HG03342 (cell line): ENCODE measurements at regions not wholly inside any gene's neighbourhood (a gene's known extent, or its start where the extent isn't known, plus 50 kb on each side); places are given as distances from the start of the nearest gene placed in this dataset.

Experiments
- ATAC-seq: cut with Tn5 transposase; IDR thresholded peaks from one replicate; pipeline ENCODE4 v1.9.1; 2021; ENCODE audit warnings: mild to moderate bottlenecking, moderate library complexity; ENCODE audit not compliant: unreplicated experiment

DNA sequence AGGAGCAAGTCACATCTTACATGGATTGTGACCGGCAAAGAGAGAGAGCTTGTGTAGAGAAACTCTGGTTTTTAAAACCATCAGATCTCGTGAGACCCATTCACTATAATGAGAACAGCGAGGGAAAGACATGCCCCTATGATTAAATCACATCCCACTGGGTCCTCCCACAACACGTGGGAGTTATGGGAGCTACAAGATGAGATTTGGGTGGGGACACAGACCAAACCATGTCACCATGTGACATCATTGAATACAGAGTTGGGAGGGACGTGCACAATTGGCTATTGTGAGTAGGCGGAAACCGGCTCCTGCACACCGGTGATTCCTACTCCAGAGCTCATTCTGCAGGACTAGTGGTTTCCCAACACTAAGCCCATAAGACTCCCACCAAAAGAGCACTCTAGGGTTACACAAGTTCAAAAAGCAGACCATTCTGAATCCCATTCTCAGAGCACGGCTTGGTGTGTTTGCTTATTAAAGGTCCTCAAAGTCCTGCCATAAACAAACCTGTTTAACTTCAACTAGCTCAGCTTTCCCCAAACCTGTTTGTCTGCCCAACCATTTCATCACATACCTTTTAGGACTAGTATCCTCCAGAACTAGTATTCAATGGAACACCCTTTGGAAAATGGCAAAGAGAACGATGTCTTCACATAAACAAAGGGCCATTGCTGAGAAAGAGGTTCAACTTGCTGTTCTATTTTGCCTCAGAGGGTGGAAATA lies 167.6 kb downstream of the TLE3 start:
- ATAC-seq = no peak

DNA sequence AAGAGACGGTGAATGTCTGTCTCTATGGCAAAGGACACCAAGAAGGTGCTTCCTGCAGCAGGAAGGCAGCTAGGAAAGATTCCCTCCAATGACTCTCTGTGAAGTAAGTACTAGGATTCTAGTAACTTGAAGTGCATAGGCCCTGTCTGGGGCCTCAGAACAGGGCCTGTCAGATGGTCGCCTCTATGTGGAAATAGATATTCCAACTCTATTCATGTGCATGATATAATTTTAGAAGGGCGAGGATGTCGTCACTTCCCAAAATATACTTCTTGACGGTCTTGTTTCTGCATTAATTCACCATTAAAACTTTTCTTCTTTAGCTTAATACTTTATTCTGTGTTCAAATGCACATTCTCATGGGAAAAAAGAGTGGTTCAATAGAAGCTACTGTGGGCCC lies 167.0 kb downstream of the TLE3 start:
- ATAC-seq = no peak

DNA sequence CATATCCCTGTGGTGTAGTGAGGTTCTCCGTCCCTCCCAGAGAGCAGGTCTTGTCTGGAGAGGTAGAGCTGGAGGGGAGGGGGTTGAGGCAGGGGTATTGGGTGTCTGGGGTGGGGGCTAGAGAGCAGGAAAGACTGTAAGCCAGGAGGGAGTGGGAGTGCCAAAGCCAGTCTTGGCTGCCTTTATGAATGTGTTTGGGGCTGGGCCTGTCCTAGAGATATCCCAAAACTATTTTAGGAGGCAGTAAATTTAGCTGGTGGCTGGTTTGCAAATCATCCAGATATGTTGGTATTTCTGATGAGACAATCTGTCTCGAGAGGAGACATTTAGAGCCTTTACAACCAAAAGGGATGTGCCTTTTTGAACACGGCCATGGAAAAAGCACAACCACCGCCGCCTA lies 166.6 kb downstream of the TLE3 start:
- no peak for ATAC-seq

DNA sequence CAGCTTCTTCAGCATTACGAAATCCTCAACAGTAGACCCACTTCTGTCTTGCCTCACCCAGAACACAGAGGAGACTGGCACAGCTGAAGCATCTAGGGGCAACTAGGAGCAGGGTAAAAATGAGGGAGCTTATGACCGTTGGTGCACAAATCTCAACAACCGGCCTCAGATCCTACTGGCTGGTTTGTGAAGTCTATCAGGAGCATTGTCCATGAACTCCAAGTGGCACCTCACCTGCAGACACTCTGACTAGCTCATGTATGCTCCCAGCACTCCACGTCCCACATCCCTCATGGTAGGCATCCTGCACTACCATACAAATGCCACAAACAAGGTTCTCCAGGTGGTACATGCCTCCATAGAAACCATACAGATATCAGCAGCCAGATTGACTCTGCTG lies 163.1 kb downstream of the TLE3 start:
- ATAC-seq = no peak

DNA sequence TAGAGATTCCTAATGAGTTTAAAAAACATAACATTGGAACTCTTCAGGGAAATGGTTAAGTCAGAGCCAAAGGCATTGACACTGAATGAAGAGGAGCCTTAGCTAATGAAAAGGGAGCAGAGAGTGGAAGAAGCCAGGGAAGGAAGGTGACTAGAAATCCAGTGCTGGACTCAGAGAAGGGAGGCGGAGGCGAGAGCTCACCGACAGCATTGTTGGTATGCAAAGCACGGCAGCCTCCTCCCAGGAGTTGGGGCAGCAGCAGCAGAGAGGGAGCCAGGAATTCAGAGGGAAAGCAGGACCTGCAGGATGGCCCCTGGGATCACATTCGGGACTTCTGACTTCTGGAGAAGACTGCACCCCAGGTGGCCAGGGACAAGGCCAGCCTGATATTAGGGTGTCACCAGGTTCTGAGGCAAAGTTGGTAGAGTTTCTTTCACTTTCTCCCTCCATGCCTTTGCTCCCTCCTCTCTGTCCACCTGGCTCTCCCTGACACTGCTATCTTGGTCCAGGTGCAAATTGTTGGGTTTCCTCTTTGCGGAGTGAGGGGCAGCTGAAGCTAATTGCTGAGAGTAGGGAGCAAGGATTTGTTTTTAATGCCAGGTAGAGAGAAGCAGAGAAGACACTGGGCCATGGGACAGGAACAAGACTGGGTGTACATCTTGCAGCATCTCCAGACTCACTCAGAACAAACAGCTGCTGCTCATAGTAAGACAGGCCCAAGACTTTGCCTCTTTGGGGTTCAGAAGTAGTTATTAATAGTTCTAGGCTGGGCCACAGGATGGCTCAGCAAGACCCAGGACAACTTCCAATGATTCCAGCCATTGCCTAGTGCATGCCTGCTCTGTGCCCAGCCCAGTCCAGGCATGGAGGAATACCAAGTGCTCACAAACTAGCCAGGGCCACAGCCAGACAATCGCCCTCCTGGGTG lies 157.9 kb downstream of the TLE3 start:
- ATAC-seq = no peak

DNA sequence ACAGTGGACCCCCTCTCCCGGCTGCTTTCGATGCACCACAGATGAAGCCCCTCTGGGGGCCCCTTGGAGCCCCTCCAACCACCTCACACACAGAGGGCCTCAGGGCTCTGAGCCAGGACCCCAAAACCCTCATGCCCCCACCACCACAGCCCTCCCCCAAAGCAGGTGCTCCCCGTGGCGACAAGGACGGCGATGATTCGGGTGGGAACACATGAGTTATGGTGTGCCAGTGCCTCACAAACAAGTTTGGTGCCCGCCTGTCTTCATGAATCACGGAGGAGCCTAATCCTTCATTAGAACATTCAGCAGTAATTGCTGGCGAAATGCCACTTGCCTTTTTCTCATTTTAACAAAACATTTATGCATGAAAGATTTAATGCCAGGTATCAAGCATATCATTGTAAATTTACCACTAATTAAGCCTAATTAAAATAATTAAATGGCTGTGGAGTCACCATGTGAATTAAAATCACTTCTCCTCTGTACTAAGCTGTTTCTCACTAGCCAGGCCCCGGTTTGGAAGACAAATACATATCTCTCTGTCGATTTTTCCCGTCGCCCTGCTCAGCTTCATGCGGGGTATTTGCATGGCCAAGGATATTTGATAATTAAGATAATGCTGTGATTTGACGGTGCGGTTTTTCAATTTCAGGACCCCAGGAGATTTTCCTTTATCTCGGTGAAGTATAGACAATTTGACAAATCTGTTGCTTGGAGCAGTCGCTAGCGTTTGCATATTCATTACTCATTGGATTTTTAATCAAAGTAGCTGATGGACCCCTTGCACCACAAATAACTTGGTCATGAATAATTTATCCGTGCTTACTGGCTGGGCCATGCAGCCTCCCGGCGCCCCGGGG lies 157.0 kb downstream of the TLE3 start:
- ATAC-seq = no peak

DNA sequence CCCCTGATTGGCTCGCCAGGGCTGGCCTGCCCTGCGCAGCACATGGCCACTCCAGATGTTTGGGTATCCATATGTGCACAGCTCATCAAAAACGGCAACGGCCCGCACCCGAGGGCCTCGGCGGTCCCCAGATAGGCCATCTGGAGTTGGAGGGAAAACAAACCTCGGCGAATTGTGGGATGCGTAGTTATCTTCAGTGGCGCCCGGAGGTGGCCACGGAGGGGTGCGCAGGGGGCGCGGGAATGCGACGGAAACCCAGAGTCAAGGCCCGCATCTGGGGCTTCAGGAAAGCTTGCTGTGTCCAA lies 156.5 kb downstream of the TLE3 start:
- no peak for ATAC-seq

DNA sequence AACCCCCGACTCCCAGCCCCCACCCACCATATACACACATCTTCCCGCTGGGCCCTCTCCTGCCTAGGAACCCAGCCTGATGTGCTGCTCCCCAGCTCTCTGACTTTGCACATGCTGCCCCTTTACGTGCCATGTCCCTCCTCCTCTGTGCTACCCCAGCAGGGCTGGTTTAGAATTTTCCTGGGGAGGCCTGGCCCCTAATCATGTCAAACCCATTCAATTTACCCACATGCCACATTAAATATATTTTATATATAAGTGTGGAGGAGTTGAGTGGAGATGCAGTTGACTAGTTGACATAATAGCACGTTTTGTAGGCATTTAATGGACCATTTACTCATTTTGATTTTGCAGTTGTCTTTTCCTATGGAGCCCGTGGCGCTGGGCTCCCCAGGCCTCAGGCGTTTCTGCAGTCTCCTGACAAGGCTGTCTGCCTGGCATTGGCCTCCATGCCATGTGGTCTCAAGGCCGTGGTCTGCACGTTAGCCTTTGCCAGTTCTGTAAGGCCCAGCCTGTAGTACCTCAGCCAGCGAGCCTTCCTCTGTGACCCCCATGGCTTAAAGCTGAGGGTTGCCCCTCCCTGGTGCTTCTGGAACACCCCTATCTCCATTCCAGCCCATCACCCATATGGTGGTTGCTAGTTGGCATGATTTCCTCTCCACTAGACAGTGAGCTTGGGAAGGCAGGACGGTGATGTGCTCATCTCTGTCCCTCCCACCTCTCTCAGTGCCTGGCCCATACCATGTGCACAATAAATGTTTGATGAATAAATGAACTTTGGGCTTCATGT lies 155.8 kb downstream of the TLE3 start:
- no peak for ATAC-seq

DNA sequence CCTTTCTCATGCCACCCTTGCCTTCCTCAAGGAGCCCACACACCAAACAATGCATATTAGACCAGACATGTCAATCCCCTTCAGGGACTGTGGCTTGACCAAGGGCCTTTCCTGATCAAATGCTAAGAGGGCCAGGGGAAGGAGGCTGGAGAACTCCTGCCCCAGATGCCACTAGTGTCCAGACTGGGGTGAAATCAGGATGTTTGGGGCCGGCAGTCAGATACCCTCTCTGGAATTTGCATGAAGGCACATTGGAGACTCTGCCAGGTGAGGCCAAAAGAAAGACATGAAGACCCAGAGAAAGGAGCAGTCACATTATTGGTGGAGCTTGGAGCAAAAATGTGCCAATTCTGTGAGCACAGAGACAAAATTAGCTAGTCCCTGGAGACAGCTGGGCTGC lies 154.1 kb downstream of the TLE3 start:
- no peak for ATAC-seq

DNA sequence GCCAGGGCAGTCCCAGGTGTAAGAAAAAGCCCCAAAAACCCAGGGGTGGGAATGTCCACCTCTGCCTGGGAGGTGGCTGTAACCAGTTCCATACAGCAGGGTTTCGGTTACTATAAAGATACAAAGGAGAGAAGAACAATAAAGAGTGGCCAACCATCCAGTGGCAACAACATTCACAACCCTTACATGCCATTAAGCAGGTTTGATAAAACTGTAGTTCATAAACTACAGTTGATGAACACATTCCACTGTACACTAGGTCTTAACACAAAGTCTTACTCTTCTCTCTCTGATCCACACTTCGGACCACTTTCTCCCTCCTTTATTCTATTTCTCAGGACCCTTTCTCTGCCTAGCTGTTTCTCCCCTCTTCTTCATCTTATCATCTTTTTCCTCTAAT lies 152.0 kb downstream of the TLE3 start:
- ATAC-seq = no peak

DNA sequence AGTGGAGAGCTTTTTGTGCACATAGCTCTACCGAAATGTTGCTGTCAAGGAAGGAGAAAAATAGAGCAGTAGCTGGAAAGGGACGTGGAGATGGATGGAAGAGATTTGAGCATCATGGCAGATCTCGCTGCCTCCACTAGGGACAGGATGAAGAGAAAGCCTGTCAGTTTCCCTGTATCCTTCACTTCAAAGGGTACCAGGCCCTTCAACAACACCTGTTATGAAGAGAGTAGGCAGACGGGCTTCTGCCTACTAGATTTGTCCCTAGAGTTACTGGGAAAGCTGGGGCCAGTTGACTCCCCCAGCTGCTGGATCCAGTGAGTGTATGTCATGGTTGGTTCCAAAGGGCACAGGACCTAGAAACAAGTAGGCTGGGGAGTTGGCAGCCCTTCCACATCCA lies 150.8 kb downstream of the TLE3 start:
- ATAC-seq = no peak

DNA sequence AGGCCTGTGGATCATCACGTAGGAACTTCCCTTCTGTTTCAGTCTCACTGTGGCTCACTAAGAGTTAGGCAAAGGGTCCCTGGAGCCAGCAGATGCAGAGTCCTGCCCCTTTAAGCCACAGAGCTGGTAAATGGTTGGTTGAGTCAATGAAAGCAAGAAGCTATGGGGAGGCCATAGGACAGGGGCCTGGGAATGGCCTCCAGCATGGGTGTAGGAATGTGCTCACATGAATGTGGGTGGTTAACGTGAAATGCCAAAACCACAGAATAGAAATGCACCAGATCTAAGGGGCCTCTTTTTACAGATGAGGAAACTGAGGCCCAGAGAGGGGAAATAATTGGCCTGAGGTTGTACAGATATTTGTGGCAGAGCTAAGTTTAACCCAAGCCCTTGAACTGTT lies 150.3 kb downstream of the TLE3 start:
- no peak for ATAC-seq

DNA sequence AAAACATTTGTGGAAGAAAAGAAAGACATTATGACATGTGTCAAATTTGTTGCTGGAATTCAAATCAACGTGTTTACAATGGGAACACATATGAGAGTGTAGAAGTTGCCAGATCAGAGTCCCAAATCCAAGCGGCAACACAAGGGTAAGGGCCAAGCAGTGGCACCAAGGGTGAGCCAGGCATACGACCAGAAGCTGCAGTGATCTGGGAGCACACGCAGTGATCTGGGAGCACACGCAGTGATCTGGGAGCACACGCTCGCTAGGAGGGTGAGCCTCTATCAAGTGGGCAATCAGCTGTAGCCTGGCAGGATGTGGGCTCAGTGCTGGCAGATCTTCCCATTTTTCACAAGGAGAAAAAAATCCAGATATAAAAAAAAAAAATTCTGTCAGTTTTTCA lies 148.2 kb downstream of the TLE3 start:
- no peak for ATAC-seq

DNA sequence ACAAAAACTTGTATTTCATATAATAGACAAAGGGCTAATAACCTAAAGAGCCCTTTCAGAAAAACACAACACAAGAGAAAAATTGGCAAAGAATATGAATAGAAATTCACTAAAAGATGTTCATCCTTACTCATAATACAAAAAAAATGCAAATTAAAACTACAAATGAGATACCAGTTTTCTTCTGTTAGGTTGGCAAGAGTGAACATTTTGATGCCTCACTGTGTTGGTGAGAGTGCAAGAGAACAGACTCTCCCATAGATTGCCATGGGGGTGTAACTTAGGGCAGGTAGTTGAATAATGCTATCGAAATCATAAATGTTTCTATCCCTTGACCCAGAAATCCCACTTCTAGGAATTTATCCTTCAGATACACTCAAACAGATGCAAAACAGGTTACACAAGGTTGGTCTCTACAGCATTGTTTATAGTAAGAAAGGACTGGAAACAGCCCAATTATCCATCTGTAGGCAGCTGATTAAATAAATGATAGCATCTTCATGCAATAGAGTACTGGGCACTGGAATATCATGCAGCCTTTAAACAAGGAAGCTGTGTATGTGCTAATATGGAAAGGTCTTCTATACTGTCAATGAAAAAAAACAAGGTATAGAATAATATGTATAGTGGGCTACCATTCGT lies 146.3 kb downstream of the TLE3 start:
- no peak for ATAC-seq

DNA sequence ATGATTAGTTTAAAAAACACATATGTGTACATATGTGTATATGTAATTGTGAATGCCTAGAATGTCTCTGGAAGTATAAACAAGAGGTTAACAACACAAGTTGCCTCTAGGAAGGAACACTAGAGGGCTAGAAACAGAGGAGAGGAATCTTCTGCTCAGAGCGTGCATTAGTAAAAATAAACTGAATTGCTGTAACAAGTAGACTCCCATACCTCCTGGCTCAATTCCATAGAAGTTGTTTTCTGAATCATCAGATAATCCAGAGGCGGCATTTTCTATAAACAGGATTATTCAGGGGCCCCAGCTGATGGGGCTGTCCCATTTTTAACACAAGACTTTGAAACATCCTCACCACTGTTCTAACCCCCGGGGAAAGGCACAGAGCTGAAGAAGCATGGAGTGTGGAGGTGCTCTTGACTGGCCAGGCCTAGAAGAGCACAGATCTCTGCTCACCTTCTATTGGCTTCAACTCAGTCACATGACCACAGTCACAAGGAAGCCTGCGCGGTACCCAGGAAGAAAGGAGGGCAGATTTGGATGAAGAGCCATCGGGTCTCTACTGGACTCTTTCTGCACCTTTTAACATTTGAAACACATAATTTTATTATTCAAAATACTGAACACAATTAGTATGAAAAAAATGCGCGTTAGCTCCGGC lies 145.7 kb downstream of the TLE3 start:
- no peak for ATAC-seq

DNA sequence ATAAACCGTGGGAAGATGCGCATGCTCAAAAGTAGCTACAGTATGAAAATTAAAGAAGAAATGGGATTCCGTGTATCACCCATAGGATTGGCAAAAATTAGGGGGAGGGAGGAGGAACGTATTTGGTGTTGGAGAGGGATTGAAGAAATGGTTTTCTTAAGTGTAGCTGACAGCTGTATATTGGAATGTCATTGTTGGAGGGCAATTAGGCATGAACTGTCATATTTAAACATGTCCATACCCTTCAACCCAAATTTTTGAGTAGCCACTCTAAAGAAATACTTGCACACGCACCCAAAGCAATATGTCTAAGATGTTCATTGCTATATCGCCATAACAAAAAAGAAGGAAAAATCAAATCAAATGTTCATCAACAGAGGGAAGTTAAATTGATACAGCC lies 144.7 kb downstream of the TLE3 start:
- no peak for ATAC-seq

DNA sequence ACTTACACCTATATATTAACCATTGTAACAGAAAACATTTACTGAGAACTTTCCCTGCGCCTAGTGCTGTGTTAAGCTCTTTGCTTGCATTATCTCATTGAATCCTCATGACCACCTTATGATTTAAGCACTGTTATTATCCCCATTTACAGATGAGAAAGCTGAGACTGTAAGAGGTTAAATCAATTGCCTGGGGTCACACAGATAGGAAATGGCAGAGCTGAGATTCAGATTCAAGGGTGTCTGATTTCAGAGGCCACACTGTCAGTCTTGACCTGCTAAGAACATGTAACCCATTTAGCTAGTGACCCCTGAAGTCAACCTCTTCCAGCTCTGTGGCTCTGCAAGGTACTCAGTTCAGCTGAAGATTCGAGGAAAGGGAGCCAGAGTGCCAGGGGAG lies 143.9 kb downstream of the TLE3 start:
- no peak for ATAC-seq

DNA sequence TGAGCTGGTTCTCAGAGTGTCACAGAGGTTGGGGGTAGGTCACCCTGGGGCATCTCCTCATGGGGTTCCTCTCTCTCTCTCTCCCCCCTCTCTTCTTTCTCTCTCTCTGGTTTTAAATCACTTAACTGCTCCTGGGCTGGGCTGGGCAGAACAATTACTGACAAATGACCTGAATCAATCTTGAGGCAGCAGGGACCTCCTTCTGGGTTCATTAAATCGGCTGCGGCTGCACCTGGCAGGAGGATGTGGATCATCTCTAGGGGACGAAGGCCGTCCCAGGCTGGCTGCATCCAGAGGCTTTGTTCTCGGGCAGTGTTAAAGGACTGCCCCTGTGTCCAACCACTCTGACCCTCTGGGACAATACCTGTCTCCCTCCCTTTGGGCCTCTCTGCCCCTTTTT lies 143.1 kb downstream of the TLE3 start:
- no peak for ATAC-seq

DNA sequence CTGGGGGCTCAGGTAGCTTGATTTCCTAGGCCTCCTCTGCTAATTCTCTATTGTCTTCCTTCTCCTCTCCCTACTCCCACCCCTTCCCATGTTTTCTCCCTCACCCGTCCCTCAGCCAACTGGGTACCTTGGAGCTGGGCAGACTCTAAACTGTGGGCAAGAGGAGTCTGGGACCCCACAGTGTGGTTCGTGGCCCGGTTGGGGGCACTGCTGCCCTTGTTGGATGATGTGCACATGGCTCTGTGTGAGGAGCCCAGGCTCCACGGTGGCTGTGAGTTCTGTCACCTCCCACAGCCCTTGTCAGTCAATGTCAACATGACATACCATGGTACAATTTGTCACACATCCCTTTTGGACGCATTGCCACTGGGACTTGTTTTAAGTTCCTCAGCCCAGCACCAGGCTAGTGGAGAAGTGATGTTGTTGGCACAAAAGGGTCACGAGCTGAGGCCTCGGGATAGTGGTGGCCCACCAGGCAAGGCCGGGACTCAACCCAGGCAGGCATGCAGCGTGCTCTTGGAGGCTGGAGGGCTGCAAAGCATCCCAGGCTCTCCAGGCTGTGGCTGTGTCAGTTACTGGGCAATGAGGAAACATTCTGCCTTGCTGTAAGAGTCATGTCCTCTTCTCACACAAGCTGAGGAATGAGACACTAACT lies 142.3 kb downstream of the TLE3 start:
- ATAC-seq = no peak
